RWPE1 (cell line): ENCODE measurements at regions not wholly inside any gene's neighbourhood (a gene's known extent, or its start where the extent isn't known, plus 50 kb on each side); places are given as distances from the start of the nearest gene placed in this dataset.

ENCODE experiments used
- CTCF ChIA-PET: fragments of 350-600 bp; sonication (Branson Sonifier 250); formaldehyde crosslinking; extraction: SDS; loops from one replicate; lab custom pipeline; 2021; lab: Yijun Ruan, JAX
- POLR2A ChIA-PET: fragments of 400-600 bp; formaldehyde crosslinking; extraction: SDS; loops from one replicate; lab custom pipeline; 2020; ENCODE audit warnings: antibody characterized with exemption; ENCODE audit not compliant: low non-redundant PET; lab: Yijun Ruan, JAX
- DNase-seq: peaks from one replicate; pipeline ENCODE4 v3.0.0; 2012; ENCODE audit warnings: low spot score
- H3K27ac ChIP-seq: fragments of 450-650 bp; 2 replicates; pipeline ENCODE4 v1.5.1; 2017
- CTCF ChIP-seq: fragments of 450-650 bp; conservative IDR thresholded peaks from 2 replicates; pipeline ENCODE4 v1.5.1; 2017; ENCODE audit warnings: low read depth, mild to moderate bottlenecking

DNA sequence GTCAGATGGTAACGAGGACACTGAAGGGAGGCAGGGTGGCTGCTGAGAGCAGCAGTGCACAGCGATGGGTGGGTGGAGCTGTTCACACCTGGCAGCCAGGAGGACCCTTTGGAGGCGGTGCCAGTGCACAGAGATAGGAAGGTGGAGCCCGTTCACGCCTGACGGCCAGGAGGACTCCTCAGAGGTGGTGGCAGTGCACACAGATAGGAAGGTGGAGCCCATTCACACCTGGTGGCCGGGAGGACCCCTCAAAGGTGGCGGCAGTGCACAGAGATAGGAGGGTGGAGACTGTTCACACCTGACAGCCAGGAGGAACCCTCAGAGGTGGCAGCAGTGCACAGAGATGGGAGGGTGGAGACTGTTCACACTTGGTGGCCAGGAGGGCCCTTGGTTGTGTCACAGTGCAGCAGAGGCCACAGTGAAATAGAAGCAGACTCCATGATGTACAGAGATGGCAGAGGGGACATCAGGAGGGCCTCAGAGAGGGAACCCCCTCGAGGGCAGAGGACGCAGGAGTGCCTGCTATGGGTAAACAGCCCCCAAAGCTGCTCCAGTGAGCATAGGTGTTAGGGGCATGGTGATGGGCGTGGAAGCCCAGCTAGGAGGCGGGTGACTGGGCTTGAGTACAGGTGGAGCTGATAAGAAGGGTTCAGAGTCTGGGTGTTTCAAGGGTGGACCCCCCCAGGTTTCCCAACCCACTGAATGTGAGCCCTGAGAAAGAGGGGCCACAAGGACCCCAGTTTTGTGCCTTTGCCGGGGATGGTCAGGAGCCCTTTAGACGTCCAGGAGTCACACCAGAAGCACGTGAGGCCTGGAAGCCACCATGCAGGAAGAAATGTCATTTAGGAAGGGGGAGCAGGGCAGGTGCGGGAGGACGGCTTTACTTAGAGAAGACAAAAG is 566.7 kb downstream of the BRD1 start:
- TF ChIP-seq CTCF, result no peak
- H3K27ac ChIP-seq, result no peak overlapping the region
- ChIA-PET CTCF (no interaction called here), POLR2A (no interaction called here)
- DNase-seq, result no peak

- ChIA-PET CTCF (no interaction called here), POLR2A (no interaction called here)
- no peak for DNase-seq
- H3K27ac ChIP-seq, result no peak overlapping the region
- no peak for TF ChIP-seq CTCF
These were observed 567.6 kb downstream of the BRD1 start for GRCh38 chr22:49259839-49260615.

DNA sequence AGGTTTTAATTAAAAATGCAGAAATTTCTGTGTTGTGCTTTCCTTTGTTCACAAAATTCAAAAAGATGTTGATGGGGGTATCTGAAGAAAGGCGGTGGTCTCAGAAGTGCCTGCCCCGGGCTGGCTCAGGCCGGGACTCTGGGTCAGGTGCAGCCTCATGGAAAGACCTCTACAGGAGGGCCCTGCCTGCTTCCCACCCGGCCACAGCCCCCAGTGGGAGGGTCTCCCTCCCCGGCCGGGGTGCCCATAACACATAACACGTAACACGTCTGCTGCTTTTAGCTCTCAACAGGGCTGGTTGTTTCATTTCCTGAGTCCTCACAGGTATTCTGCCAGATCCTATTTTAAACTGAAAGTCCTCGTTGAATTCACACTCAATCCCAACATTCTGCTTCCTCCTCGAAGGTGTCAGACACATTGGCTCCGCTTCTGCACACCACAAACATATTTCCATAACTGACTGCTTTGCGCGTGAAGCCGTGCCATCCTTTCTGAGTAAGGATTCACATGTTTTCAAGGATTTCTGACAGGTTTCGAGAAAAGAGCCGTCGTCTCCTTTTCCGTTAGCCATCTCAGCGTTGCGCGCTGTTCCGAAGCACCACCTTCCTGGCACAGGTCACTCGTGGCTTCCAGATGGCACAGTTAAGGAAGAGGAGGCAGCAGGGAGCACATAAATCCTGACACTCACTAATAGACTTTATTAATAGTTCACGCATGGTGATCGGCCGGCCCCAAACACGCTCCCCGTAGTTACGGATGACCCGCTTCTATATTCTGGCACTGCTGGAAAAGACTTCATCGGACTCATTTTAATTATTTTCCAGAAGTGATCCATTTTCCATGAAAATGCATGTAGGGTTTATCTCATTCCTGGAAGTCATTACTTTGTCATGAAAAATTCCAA is 569.3 kb downstream of the BRD1 start:
- no peak for TF ChIP-seq CTCF
- POLR2A ChIA-PET, result no interaction called here
- DNase-seq, result no peak
- H3K27ac ChIP-seq, result no peak overlapping the region
- CTCF ChIA-PET, result no interaction called here

- ChIA-PET POLR2A (no interaction called here), CTCF (no interaction called here)
- no peak for TF ChIP-seq CTCF
- H3K27ac ChIP-seq, result no peak overlapping the region
- DNase-seq, result no peak
These were observed 570.1 kb downstream of the BRD1 start for GRCh38 chr22:49257551-49257961.

GRCh38 chr22:49255741-49256318 is 571.8 kb downstream of the BRD1 start:
- POLR2A ChIA-PET, result no interaction called here
- no peak for TF ChIP-seq CTCF
- no peak for DNase-seq
- H3K27ac ChIP-seq, result no peak overlapping the region
- CTCF ChIA-PET, result no interaction called here
